Keratinocyte (primary cell): ENCODE measurements at regions not wholly inside any gene's neighbourhood (a gene's known extent, or its start where the extent isn't known, plus 50 kb on each side); places are given as distances from the start of the nearest gene placed in this dataset.

Source experiments
- DNase-seq: peaks from one replicate; pipeline ENCODE4 v3.0.0-alpha.2; 2011; ENCODE audit warnings: low read depth, missing footprints, low spot score
- FAIRE-seq: peaks from 2 replicates; lab custom pipeline; 2011; peaks lifted over from hg19 to GRCh38; lab: Jason Lieb, UNC
- H2AFZ ChIP-seq: 2 replicates; pipeline ENCODE4 v1.6.0; 2012; ENCODE audit warnings: low read length, control low read depth, inconsistent platforms; ENCODE audit not compliant: control insufficient read depth
- H3K27ac ChIP-seq: 2 replicates; pipeline ENCODE4 v1.5.1; 2011; ENCODE audit warnings: low read length; ENCODE audit not compliant: control insufficient read depth, insufficient read depth
- H3K27me3 ChIP-seq: 3 replicates; pipeline ENCODE4 v1.6.0; 2011; ENCODE audit warnings: low read length; ENCODE audit not compliant: control insufficient read depth, insufficient read depth; ENCODE audit errors: extremely low read depth
- H3K36me3 ChIP-seq, 2 experiments: 2 replicates in 1 of 2; 3 replicates in 1 of 2; pipeline ENCODE4 v1.5.1; 2011; ENCODE audit warnings: low read length in 2 of 2, mild to moderate bottlenecking in 1 of 2; ENCODE audit not compliant: control insufficient read depth in 2 of 2, insufficient read depth in 2 of 2; ENCODE audit errors: extremely low read depth in 1 of 2
- H3K4me1 ChIP-seq: 3 replicates; pipeline ENCODE4 v1.5.1; 2011; ENCODE audit warnings: low read length; ENCODE audit not compliant: control insufficient read depth, insufficient read depth; ENCODE audit errors: extremely low read depth
- H3K4me2 ChIP-seq: 3 replicates; pipeline ENCODE4 v1.6.0; 2011; ENCODE audit warnings: low read depth, low read length; ENCODE audit not compliant: control insufficient read depth, insufficient read depth; ENCODE audit errors: extremely low read depth
- H3K4me3 ChIP-seq, 3 experiments: fragments of 200-600 bp in 1 of 3; sonication (generic) in 1 of 3; 2 replicates in 2 of 3; 3 replicates in 1 of 3; pipeline ENCODE4 v1.5.1; 2011 to 2016; ENCODE audit warnings: low read length in 3 of 3, mild to moderate bottlenecking in 3 of 3, control low read depth in 2 of 3, inconsistent platforms in 1 of 3, low read depth in 1 of 3, mixed read lengths in 1 of 3, mixed run types in 1 of 3, moderate library complexity in 1 of 3; ENCODE audit not compliant: control insufficient read depth in 2 of 3, insufficient read depth in 2 of 3; ENCODE audit errors: extremely low read depth in 1 of 3
- H3K79me2 ChIP-seq: 2 replicates; pipeline ENCODE4 v1.6.0; 2012; ENCODE audit warnings: low read length; ENCODE audit not compliant: control insufficient read depth, insufficient read depth
- H3K9ac ChIP-seq: 3 replicates; pipeline ENCODE4 v1.6.0; 2011; ENCODE audit warnings: low read length; ENCODE audit not compliant: control insufficient read depth, insufficient read depth; ENCODE audit errors: extremely low read depth
- H3K9me1 ChIP-seq: 3 replicates; pipeline ENCODE4 v1.6.0; 2011; ENCODE audit warnings: low read length; ENCODE audit not compliant: control insufficient read depth, insufficient read depth; ENCODE audit errors: extremely low read depth
- H3K9me3 ChIP-seq: 2 replicates; pipeline ENCODE4 v1.5.1; 2012; ENCODE audit warnings: low read depth, low read length; ENCODE audit not compliant: control insufficient read depth
- H4K20me1 ChIP-seq: 3 replicates; pipeline ENCODE4 v1.6.0; 2011; ENCODE audit warnings: low read length; ENCODE audit not compliant: control insufficient read depth, insufficient read depth; ENCODE audit errors: extremely low read depth
- EZH2 ChIP-seq: IDR thresholded peaks from one replicate; pipeline ENCODE4 v1.6.1; 2012; ENCODE audit warnings: inconsistent platforms, mild to moderate bottlenecking, low read length, moderate library complexity
- dilution Hi-C: fragments of 300-500 bp; cut with MboI; formaldehyde crosslinking; loops from one replicate; pipeline ENCODE4 v1.7.0; 2020; ENCODE audit warnings: low sequenced_read_pairs; ENCODE audit not compliant: extremely low pct_ligation_motif_present
- TF ChIP-seq, protein P1 (sequence below), 3 experiments: IDR thresholded peaks in 1 of 3; conservative IDR thresholded peaks in 1 of 3; optimal IDR thresholded peaks in 1 of 3; 2 replicates in 2 of 3; 3 replicates in 1 of 3; pipeline versions ENCODE3 to v1.5.1; 2011; ENCODE audit warnings: low read length in 3 of 3, mild to moderate bottlenecking in 3 of 3, moderate library complexity in 2 of 3, control low read depth in 1 of 3, inconsistent platforms in 1 of 3; ENCODE audit not compliant: insufficient read depth in 2 of 3; ENCODE audit errors: extremely low read depth in 1 of 3

DNA sequence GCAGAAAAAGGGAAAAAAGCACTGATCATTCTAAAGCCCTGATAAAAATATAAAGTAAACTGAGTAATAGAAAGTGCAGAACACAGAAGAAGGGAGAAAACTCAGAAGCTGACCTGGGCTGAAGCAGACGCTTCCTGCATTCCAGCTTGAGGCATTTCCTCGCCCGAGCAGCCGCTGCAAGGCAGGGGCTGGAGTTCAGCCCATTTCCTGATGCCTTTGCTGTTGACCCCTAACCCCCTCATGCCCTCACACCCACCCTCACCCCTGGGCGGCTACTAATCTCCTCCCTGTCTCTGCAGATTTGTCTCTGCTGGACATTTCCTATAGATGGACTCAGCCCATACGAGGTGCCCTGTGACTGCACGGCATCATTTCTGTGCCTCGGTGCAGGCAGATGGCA lies 227.8 kb downstream of the NPHP4 start:
- Histone ChIP-seq H3K4me2 (no peak overlapping the region), H4K20me1 (no peaks in the 10 kb centered on the region), H3K27me3 (peaks cover 17% of the 10 kb centered on the region), H3K4me1 (no peaks in the 10 kb centered on the region), H3K9ac (no peak overlapping the region), H2AFZ (no peak overlapping the region), H3K36me3 (no peaks in the 10 kb centered on the region), H3K27ac (no peak overlapping the region), H3K9me1 (no peaks in the 10 kb centered on the region), H3K4me3 (no peak overlapping the region), H3K9me3 (peaks cover 2% of the 10 kb centered on the region), H3K79me2 (no peaks in the 10 kb centered on the region)
- TF ChIP-seq, protein P1, sequence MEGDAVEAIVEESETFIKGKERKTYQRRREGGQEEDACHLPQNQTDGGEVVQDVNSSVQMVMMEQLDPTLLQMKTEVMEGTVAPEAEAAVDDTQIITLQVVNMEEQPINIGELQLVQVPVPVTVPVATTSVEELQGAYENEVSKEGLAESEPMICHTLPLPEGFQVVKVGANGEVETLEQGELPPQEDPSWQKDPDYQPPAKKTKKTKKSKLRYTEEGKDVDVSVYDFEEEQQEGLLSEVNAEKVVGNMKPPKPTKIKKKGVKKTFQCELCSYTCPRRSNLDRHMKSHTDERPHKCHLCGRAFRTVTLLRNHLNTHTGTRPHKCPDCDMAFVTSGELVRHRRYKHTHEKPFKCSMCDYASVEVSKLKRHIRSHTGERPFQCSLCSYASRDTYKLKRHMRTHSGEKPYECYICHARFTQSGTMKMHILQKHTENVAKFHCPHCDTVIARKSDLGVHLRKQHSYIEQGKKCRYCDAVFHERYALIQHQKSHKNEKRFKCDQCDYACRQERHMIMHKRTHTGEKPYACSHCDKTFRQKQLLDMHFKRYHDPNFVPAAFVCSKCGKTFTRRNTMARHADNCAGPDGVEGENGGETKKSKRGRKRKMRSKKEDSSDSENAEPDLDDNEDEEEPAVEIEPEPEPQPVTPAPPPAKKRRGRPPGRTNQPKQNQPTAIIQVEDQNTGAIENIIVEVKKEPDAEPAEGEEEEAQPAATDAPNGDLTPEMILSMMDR (optimal IDR thresholded peaks at IDR 0.05 in 1 of 3, IDR thresholded peaks at IDR 0.05 in 1 of 3, conservative IDR thresholded peaks at IDR 0.05 in 1 of 3; ENCODE audit: extremely low read depth in 1 of 3, insufficient read depth in 2 of 3, low read length in 3 of 3): no peak
- no peak for TF ChIP-seq EZH2
- FAIRE-seq (no peak), DNase-seq (no peak)
- dilution Hi-C loops: no loop called here

DNA sequence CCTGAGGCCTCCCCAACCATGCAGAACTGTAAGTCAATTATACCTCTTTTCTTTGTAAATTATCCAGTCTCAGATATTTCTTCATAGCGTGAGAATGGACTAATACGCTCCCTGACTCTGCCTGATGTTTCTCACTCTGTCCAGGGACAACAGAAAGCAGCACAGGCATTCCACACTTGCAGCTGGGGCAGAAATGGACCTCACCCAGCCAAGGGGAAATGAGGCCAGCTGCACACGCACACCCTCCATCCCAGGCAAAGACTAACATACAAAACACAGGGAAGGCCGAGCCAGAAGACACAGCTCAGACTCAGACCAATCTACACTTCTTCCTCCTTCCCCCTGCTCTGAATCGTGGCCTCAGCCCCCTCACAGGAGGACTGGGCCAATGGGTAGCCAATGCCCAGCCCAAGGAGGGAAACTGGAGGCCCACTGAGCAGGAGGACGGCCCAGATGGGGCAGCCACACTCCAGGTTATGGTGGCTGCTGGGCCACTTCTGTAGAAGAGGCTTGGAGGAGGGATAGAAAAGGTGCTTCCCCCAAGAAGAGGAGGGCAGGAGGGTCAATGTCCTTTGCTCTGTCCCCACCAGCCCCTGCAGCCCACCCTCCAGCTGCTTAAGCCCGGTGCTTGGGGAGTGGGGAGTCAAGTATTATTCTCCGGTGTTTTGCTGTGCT lies 228.4 kb downstream of the NPHP4 start:
- Histone ChIP-seq H3K27ac (no peak overlapping the region), H2AFZ (no peak overlapping the region), H3K4me3 (no peak overlapping the region), H3K9me3 (peaks cover 2% of the 10 kb centered on the region), H3K4me1 (no peaks in the 10 kb centered on the region), H3K9me1 (no peaks in the 10 kb centered on the region), H3K36me3 (no peaks in the 10 kb centered on the region), H3K79me2 (no peaks in the 10 kb centered on the region), H4K20me1 (no peaks in the 10 kb centered on the region), H3K9ac (no peak overlapping the region), H3K4me2 (no peak overlapping the region), H3K27me3 (peaks cover 17% of the 10 kb centered on the region)
- no peak for DNase-seq
- no peak for FAIRE-seq
- TF ChIP-seq, protein P1 (optimal IDR thresholded peaks at IDR 0.05 in 1 of 3, IDR thresholded peaks at IDR 0.05 in 1 of 3, conservative IDR thresholded peaks at IDR 0.05 in 1 of 3; ENCODE audit: extremely low read depth in 1 of 3, insufficient read depth in 2 of 3, low read length in 3 of 3): no peak
- TF ChIP-seq EZH2: no peak
- dilution Hi-C loops: no loop called here
